HG02970 (cell line): ENCODE measurements at regions not wholly inside any gene's neighbourhood (a gene's known extent, or its start where the extent isn't known, plus 50 kb on each side); places are given as distances from the start of the nearest gene placed in this dataset.
"Not testable (repeated sequence)": the region's sequence is repeated elsewhere in the genome, so short reads cannot be mapped to it uniquely, and the experiment has no call there.

Source experiments
- ATAC-seq: cut with Tn5 transposase; IDR thresholded peaks from one replicate; pipeline ENCODE4 v1.9.1; 2021; ENCODE audit warnings: mild to moderate bottlenecking, moderate library complexity, moderate number of reproducible peaks; ENCODE audit not compliant: unreplicated experiment, low FRiP score

- no peak for ATAC-seq
Measured at GRCh38 chr18:72984290-72984689, 116.5 kb upstream of the NETO1 start.

DNA sequence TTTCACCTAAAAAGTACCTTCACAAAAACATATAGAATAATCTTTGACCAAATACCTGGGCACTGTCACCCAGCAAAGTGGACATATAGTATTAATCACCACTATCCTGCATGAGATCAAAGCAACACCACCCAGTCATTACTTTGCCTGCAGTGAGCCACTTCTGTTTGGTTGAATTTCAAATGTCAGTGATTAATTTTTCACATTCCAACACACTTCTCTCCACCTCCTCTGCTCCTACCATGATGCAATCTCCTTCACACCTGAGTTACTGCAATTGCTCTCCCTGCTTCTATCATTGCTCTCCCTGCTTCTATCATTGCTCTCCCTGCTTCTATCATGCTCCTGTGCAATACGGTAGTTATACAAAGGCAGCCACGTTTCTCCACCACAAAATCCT lies 106.1 kb upstream of the NETO1 start:
- ATAC-seq = no peak

DNA sequence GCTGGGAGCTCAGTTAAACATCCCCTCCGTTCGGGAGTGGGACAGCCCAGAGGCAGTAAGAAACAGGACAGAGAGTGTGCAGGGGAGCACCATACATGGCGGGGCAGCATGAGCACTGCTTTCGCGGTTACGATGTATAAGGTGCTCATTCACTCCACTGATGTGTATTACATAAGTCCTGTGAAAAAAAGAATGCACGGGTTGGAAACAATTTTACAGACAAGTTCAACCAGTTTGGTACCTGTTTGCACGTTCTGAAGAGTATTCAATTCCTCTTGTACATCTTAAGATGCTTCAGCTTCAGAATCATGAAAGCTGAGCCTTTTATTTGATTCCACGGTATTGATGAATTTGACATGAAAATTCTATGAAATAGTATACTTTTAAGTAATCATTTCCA lies 97.8 kb upstream of the NETO1 start:
- ATAC-seq = no peak

DNA sequence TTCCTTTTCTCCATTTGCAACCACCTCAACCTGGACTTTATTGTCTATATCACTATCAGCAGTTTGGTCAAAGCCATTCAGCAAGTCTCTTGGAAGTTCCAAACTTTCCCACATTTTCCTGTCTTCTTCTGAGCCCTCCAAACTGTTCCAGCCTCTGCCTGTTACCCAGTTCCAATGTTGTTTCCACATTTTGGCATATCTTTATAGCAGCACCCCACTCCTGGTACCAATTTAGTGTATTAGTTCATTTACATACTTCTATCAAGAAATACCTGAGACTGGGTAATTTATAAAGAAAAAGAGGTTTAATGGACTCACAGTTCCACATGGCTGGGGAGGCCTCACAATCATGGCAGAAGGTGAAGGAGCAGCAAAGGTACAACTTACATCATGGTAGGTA lies 90.4 kb upstream of the NETO1 start:
- not testable (repeated sequence) for ATAC-seq

GRCh38 chr18:72948439-72948838 lies 80.7 kb upstream of the NETO1 start:
- ATAC-seq = no peak

- no peak for ATAC-seq
Measured at GRCh38 chr18:72942766-72943165, 75.0 kb upstream of the NETO1 start.

GRCh38 chr18:72940986-72941385 lies 73.2 kb upstream of the NETO1 start:
- ATAC-seq = no peak

DNA sequence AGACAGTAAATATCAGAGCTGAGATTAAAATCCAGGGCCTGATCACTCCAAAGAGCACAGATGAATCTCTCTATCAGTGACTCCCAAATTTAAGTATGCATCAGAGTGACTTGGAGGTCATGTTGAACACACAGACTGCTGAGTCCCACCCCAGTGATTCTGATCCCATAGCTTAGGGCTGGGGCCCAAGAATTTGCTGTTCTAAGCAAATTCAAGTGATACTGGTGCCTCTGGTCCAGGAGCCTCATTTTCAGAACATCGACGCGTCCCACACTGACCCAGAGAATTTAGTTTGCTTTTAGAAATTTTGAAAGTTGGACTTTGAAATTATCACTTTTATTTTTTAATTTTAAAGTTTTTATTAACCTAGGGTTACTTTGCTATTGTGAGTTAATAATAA lies 72.7 kb upstream of the NETO1 start:
- no peak for ATAC-seq

- ATAC-seq = no peak
Measured at GRCh38 chr18:72935744-72936143, 68.0 kb upstream of the NETO1 start.

GRCh38 chr18:72922895-72923294 lies 55.1 kb upstream of the NETO1 start:
- ATAC-seq = no peak
